Upper lobe of right lung (tissue), 1 donor: ENCODE measurements at regions not wholly inside any gene's neighbourhood (a gene's known extent, or its start where the extent isn't known, plus 50 kb on each side); places are given as distances from the start of the nearest gene placed in this dataset.

Source experiments
- ATAC-seq: fragments of 200-7000 bp; cut with Tn5 transposase; one replicate; pipeline ENCODE4 v1.9.1; 2020; ENCODE audit warnings: mild to moderate bottlenecking, moderate library complexity
- DNase-seq: peaks from one replicate; pipeline ENCODE4 v3.0.0-alpha.2; 2020
- H3K27ac ChIP-seq: fragments of 200-600 bp; one replicate; pipeline ENCODE4 v1.8.0; 2022
- H3K27me3 ChIP-seq: fragments of 200-600 bp; one replicate; pipeline ENCODE4 v1.8.0; 2022; ENCODE audit warnings: mild to moderate bottlenecking
- H3K36me3 ChIP-seq: fragments of 200-600 bp; one replicate; pipeline ENCODE4 v1.8.0; 2022
- H3K4me1 ChIP-seq: fragments of 200-600 bp; one replicate; pipeline ENCODE4 v1.8.0; 2022
- H3K4me3 ChIP-seq: fragments of 200-600 bp; one replicate; pipeline ENCODE4 v1.8.0; 2022; ENCODE audit warnings: mild to moderate bottlenecking
- H3K9me3 ChIP-seq: fragments of 200-600 bp; one replicate; pipeline ENCODE4 v1.8.0; 2022
- intact Hi-C: fragments of 100-400 bp; cut with DNase I; formaldehyde crosslinking; loops from one replicate; pipeline ENCODE4 v1.11.0; 2022
- TF ChIP-seq, protein P1 (sequence below): fragments of 200-600 bp; IDR thresholded peaks from one replicate; pipeline ENCODE4 v1.8.0; 2022; ENCODE audit warnings: antibody characterized with exemption
- donor health status: DM: no; HTN: yes; CAD: no; lungs with severe emphysema.

DNA sequence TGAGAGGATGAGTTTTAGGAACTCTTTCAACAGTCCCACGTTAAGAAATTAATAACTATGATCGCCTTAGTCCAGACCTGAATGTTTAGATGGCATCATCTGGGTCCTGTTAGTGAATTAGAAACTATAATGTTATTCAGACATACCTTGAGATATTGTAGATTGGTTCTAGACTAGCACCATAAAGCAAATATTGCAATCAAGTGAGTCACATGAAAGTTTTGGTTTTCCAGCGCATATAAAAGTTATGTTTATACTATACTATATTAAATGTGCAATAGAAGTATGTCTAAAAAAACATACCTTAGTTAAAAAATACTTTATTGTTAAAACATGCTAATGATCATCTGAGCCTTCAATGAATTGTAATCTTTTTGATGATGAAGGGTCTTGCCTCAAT is 106.6 kb upstream of the ATP2B1 start:
- Histone ChIP-seq H3K4me1 (no peaks in the 10 kb centered on the region), H3K27me3 (no peaks in the 10 kb centered on the region), H3K36me3 (no peaks in the 10 kb centered on the region), H3K9me3 (no peaks in the 10 kb centered on the region), H3K4me3 (no peak overlapping the region), H3K27ac (no peak overlapping the region)
- TF ChIP-seq, protein P1, sequence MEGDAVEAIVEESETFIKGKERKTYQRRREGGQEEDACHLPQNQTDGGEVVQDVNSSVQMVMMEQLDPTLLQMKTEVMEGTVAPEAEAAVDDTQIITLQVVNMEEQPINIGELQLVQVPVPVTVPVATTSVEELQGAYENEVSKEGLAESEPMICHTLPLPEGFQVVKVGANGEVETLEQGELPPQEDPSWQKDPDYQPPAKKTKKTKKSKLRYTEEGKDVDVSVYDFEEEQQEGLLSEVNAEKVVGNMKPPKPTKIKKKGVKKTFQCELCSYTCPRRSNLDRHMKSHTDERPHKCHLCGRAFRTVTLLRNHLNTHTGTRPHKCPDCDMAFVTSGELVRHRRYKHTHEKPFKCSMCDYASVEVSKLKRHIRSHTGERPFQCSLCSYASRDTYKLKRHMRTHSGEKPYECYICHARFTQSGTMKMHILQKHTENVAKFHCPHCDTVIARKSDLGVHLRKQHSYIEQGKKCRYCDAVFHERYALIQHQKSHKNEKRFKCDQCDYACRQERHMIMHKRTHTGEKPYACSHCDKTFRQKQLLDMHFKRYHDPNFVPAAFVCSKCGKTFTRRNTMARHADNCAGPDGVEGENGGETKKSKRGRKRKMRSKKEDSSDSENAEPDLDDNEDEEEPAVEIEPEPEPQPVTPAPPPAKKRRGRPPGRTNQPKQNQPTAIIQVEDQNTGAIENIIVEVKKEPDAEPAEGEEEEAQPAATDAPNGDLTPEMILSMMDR, result no peak
- no peak for DNase-seq
- intact Hi-C loops, result no loop called here
- no peak for ATAC-seq

DNA sequence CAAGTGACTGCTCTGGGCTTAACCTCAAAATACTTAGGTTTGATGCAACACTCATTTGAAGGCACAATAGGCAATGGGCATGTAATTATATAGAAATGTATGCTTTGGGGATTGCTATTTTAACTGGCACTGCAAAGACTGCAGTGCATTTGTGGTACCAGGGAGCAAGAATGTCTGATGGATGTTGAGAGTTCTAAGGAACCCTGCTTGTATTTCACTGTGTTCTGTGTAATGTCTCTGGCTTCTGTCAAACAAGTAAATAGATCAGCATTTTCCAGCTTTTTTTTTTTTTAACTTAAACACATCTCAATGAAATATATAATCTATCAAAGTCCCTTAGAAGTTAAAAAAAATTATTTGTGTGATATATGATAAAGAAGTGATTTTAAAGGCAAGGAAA is 94.8 kb upstream of the ATP2B1 start:
- ATAC-seq, result no peak
- no peak overlapping the region for H3K4me3 ChIP-seq

DNA sequence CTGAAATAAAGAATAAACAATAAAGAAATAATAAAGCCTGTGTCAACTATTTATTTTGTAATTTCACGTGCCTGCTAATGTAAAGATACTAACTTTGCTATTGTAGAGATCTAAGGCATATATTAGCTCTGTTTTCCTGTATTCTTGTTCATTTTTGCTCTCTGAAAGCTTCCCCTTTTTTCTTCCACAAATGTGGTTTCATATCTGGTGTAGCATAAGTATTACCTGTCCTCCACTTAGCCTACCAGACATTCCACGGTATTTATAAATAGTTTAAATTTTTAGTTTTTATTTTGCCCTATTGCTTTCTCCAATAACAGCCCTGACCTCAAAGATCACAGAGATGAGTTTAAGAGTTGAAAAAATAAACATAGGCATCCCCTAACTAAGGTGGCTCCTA is 92.6 kb upstream of the ATP2B1 start:
- DNase-seq, result no peak

More for the DNA sequence above, 94.8 kb upstream of the ATP2B1 start:
- TF ChIP-seq, protein P1, result no peak
- intact Hi-C loops, result no loop called here
- no peaks in the 10 kb centered on the region for H3K4me1 ChIP-seq
- no peak for DNase-seq
- H3K36me3 ChIP-seq, result no peaks in the 10 kb centered on the region
- no peaks in the 10 kb centered on the region for H3K27me3 ChIP-seq
- H3K27ac ChIP-seq, result no peak overlapping the region
- H3K9me3 ChIP-seq, result no peaks in the 10 kb centered on the region

DNA sequence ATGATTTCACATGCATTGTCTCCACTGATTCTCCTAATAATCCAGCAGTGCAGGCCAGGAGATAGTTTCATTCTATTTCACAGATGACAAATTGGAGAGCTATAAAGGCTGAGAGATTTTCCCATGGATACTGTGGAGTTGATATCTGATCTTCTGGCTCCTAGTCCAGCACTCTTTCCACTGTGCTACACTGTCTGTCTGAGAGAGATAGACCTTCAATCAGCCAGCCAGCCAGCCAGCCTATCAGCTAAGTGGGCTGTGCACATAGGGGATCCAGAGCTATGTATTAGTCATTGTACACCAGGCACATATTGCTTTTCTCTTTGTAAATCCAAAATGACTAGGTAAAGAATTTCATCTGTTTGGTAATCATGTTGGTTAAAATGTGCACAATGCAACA is 91.8 kb upstream of the ATP2B1 start:
- H3K4me3 ChIP-seq, result no peak overlapping the region
- H3K4me1 ChIP-seq, result no peaks in the 10 kb centered on the region
- intact Hi-C loops, result no loop called here
- H3K27me3 ChIP-seq, result no peaks in the 10 kb centered on the region
- H3K27ac ChIP-seq, result no peak overlapping the region
- H3K36me3 ChIP-seq, result no peaks in the 10 kb centered on the region
- DNase-seq (no peak), ATAC-seq (no peak)
- TF ChIP-seq, protein P1, result no peak
- H3K9me3 ChIP-seq, result no peaks in the 10 kb centered on the region

More for the DNA sequence above, 92.6 kb upstream of the ATP2B1 start:
- Histone ChIP-seq H3K27ac (no peak overlapping the region), H3K9me3 (no peaks in the 10 kb centered on the region), H3K4me3 (no peak overlapping the region), H3K4me1 (no peaks in the 10 kb centered on the region), H3K27me3 (no peaks in the 10 kb centered on the region), H3K36me3 (no peaks in the 10 kb centered on the region)
- TF ChIP-seq, protein P1, result no peak
- intact Hi-C loops, result no loop called here
- ATAC-seq, result no peak

DNA sequence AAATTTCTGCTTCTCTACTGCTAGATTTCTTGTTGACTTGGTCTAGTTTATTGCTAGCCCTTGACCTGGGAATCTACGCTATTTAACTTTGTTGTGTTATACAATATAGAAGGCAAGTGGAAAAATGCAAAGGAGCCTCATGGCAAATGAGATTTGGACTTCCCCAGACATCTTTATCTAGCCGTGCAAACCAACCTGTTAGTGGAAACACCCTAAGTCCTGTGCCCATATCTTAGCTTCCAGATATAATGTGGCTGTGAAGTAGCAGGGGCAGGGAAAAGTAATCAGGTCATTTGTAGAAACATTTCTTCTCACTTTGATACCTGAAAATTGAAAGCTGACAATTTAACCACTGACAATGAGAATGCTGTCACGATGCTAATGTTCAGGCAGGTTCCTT is 90.7 kb upstream of the ATP2B1 start:
- Histone ChIP-seq H3K9me3 (no peaks in the 10 kb centered on the region), H3K36me3 (no peaks in the 10 kb centered on the region), H3K4me3 (no peak overlapping the region), H3K4me1 (no peaks in the 10 kb centered on the region), H3K27me3 (no peaks in the 10 kb centered on the region), H3K27ac (no peak overlapping the region)
- DNase-seq (no peak), ATAC-seq (no peak)
- TF ChIP-seq, protein P1, result no peak
- intact Hi-C loops, result no loop called here

DNA sequence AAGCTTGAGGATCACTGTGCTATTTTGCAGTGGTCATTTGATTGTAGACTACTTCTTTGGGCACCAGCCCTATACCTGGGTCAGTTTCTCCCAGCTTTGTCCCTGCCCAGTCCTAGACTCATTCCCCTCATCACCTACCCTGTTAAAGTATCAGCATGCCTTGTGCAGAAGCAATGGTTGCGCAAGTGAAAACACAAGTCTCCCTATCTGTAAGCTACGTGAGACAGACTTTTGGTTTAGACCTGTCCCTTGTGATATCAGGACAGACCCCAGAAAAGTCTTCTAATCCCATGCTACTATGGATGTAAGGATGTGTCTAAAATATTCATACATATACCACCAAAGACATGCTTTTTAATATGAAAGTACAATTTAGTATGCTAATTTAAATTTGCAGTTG is 88.8 kb upstream of the ATP2B1 start:
- intact Hi-C loops, result no loop called here
- Histone ChIP-seq H3K4me1 (no peaks in the 10 kb centered on the region), H3K4me3 (no peak overlapping the region), H3K9me3 (no peaks in the 10 kb centered on the region), H3K36me3 (no peaks in the 10 kb centered on the region), H3K27ac (no peak overlapping the region), H3K27me3 (no peaks in the 10 kb centered on the region)
- ATAC-seq, result no peak
- no peak for DNase-seq
- TF ChIP-seq, protein P1, result no peak
